ENCODE measurements at regions not wholly inside any gene's neighbourhood (a gene's known extent, or its start where the extent isn't known, plus 50 kb on each side); places are given as distances from the start of the nearest gene placed in this dataset.

GRCh38 chr7:119696336-119696735 is 576.6 kb upstream of the KCND2 start:
- no peak overlapping the region for H3K4me3 ChIP-seq (replicated peaks; ENCODE audit: insufficient read depth, low read length)
- no peak for DNase-seq (ENCODE audit: low read depth in 1 of 2, low spot score in 1 of 2)
- H3K27ac ChIP-seq (replicated peaks), result no peak overlapping the region
- TF ChIP-seq GABPA (IDR thresholded peaks at IDR 0.05; ENCODE audit: low read depth), result no peak
- no peak for TF ChIP-seq REST (IDR thresholded peaks at IDR 0.05; ENCODE audit: insufficient replicate concordance, low read depth)
- no peak for TF ChIP-seq POLR2AphosphoS5 (IDR thresholded peaks at IDR 0.05; ENCODE audit: low read depth)
- no peaks in the 10 kb centered on the region for H3K27me3 ChIP-seq (ENCODE audit: insufficient read depth, poor library complexity, severe bottlenecking)

- Histone ChIP-seq H3K27me3 (ENCODE audit: insufficient read depth, poor library complexity, severe bottlenecking) (no peaks in the 10 kb centered on the region), H3K4me3 (replicated peaks; ENCODE audit: insufficient read depth, low read length) (no peak overlapping the region), H3K27ac (replicated peaks) (no peak overlapping the region)
- TF ChIP-seq GABPA (IDR thresholded peaks at IDR 0.05; ENCODE audit: low read depth) (no peak), CTCF (IDR thresholded peaks at IDR 0.05; ENCODE audit: insufficient read depth, low read length) (no peak), POLR2AphosphoS5 (IDR thresholded peaks at IDR 0.05; ENCODE audit: low read depth) (no peak), SPI1 (IDR thresholded peaks at IDR 0.05; ENCODE audit: borderline replicate concordance, low read depth) (no peak), REST (IDR thresholded peaks at IDR 0.05; ENCODE audit: insufficient replicate concordance, low read depth) (no peak)
- DNase-seq (ENCODE audit: low read depth in 1 of 2, low spot score in 1 of 2), result no peak
These were observed 569.1 kb upstream of the KCND2 start for GRCh38 chr7:119703895-119704294.

- peak overlapping the region; percentile 34; the same call in 1 of the 2 replicates for H3K27ac ChIP-seq (replicated peaks)
- no peak overlapping the region for H3K4me3 ChIP-seq (replicated peaks; ENCODE audit: insufficient read depth, low read length)
- no peaks in the 10 kb centered on the region for H3K27me3 ChIP-seq (ENCODE audit: insufficient read depth, poor library complexity, severe bottlenecking)
- no peak for DNase-seq (ENCODE audit: low read depth in 1 of 2, low spot score in 1 of 2)
- TF ChIP-seq POLR2AphosphoS5 (IDR thresholded peaks at IDR 0.05; ENCODE audit: low read depth) (no peak), GABPA (IDR thresholded peaks at IDR 0.05; ENCODE audit: low read depth) (no peak), SPI1 (IDR thresholded peaks at IDR 0.05; ENCODE audit: borderline replicate concordance, low read depth) (no peak), REST (IDR thresholded peaks at IDR 0.05; ENCODE audit: insufficient replicate concordance, low read depth) (no peak), CTCF (IDR thresholded peaks at IDR 0.05; ENCODE audit: insufficient read depth, low read length) (no peak)
These were observed 566.4 kb upstream of the KCND2 start for GRCh38 chr7:119706608-119707007.

GRCh38 chr7:119708891-119709290 is 564.1 kb upstream of the KCND2 start:
- Histone ChIP-seq H3K27ac (replicated peaks) (no peak overlapping the region), H3K4me3 (replicated peaks; ENCODE audit: insufficient read depth, low read length) (no peak overlapping the region), H3K27me3 (ENCODE audit: insufficient read depth, poor library complexity, severe bottlenecking) (no peaks in the 10 kb centered on the region)
- TF ChIP-seq GABPA (IDR thresholded peaks at IDR 0.05; ENCODE audit: low read depth) (no peak), REST (IDR thresholded peaks at IDR 0.05; ENCODE audit: insufficient replicate concordance, low read depth) (no peak), CTCF (IDR thresholded peaks at IDR 0.05; ENCODE audit: insufficient read depth, low read length) (no peak), SPI1 (IDR thresholded peaks at IDR 0.05; ENCODE audit: borderline replicate concordance, low read depth) (no peak), POLR2AphosphoS5 (IDR thresholded peaks at IDR 0.05; ENCODE audit: low read depth) (no peak)
- DNase-seq (ENCODE audit: low read depth in 1 of 2, low spot score in 1 of 2), result no peak
